Neural cell (in vitro differentiated cells): ENCODE measurements at regions not wholly inside any gene's neighbourhood (a gene's known extent, or its start where the extent isn't known, plus 50 kb on each side); places are given as distances from the start of the nearest gene placed in this dataset.

ENCODE experiments used
- H2AFZ ChIP-seq: fragments of 200-600, 300-800 bp; sonication (generic), shearing (Covaris generic); 2 replicates; pipeline ENCODE4 v1.6.0; 2014; ENCODE audit warnings: low read depth, mild to moderate bottlenecking, antibody characterized with exemption, low read length, moderate library complexity
- H3F3A ChIP-seq: fragments of 200-600 bp; shearing (Covaris generic); 2 replicates; pipeline ENCODE4 v1.6.1; 2016; ENCODE audit warnings: mild to moderate bottlenecking, moderate library complexity, mixed read lengths, antibody characterized with exemption, low read length; ENCODE audit not compliant: insufficient read depth, poor library complexity, severe bottlenecking
- H3K27ac ChIP-seq: fragments of 200-600, 300-800 bp; sonication (generic), shearing (Covaris generic); 2 replicates; pipeline ENCODE4 v1.5.1; 2014; ENCODE audit warnings: mild to moderate bottlenecking, low read length, moderate library complexity
- H3K27me3 ChIP-seq: fragments of 300-800, 200-600 bp; sonication (generic), shearing (Covaris generic); 2 replicates; pipeline ENCODE4 v1.6.0; 2014; ENCODE audit warnings: mild to moderate bottlenecking, low read depth, low read length, moderate library complexity; ENCODE audit not compliant: insufficient read depth
- H3K36me3 ChIP-seq: fragments of 300-800, 200-600 bp; sonication (generic), shearing (Covaris generic); 2 replicates; pipeline ENCODE4 v1.5.1; 2014; ENCODE audit warnings: mild to moderate bottlenecking, antibody characterized with exemption, low read length, moderate library complexity; ENCODE audit not compliant: insufficient read depth
- H3K4me2 ChIP-seq: fragments of 300-800, 200-600 bp; sonication (generic), shearing (Covaris generic); 2 replicates; pipeline ENCODE4 v1.6.0; 2014; ENCODE audit warnings: mild to moderate bottlenecking, low read length
- H3K4me3 ChIP-seq: fragments of 300-800, 200-600 bp; sonication (generic), shearing (Covaris generic); 2 replicates; pipeline ENCODE4 v1.5.1; 2014; ENCODE audit warnings: mild to moderate bottlenecking, low read length, moderate library complexity
- H3K79me2 ChIP-seq: fragments of 200-600 bp; shearing (Covaris generic); replicated peaks from 2 replicates; pipeline ENCODE4 v1.6.0; 2014; ENCODE audit warnings: mild to moderate bottlenecking, low read length, moderate library complexity; ENCODE audit not compliant: insufficient read depth
- H3K9ac ChIP-seq: fragments of 300-800, 200-600 bp; sonication (generic), shearing (Covaris generic); 2 replicates; pipeline ENCODE4 v1.6.1; 2016; ENCODE audit warnings: mild to moderate bottlenecking, low read length, mixed read lengths
- H3K9me2 ChIP-seq: fragments of 200-600 bp; shearing (Covaris generic); 2 replicates; pipeline ENCODE4 v1.6.1; 2016; ENCODE audit warnings: mild to moderate bottlenecking, low read length, mixed read lengths; ENCODE audit not compliant: insufficient read depth
- H3K9me3 ChIP-seq: fragments of 200-600, 300-800 bp; sonication (generic), shearing (Covaris generic); 2 replicates; pipeline ENCODE4 v1.6.1; 2016; ENCODE audit warnings: mild to moderate bottlenecking, mixed run types, low read length, moderate library complexity, mixed read lengths
- H4K20me1 ChIP-seq: fragments of 200-600 bp; shearing (Covaris generic); 2 replicates; pipeline ENCODE4 v1.6.1; 2016; ENCODE audit warnings: mild to moderate bottlenecking, mixed run types; ENCODE audit not compliant: insufficient read depth
- EP300 ChIP-seq: fragments of 450-650 bp; conservative IDR thresholded peaks from 2 replicates; pipeline ENCODE4 v1.6.1; 2014; ENCODE audit warnings: antibody characterized with exemption, mild to moderate bottlenecking, moderate library complexity; ENCODE audit not compliant: poor library complexity, severe bottlenecking
- EZH2 ChIP-seq: fragments of 200-600, 300-800 bp; shearing (Covaris generic), sonication (generic); IDR thresholded peaks from 2 replicates; pipeline ENCODE4 v1.6.1; 2014; ENCODE audit warnings: antibody characterized with exemption, low read length, borderline replicate concordance, mild to moderate bottlenecking; ENCODE audit not compliant: insufficient read depth, poor library complexity, severe bottlenecking
- MXI1 ChIP-seq: fragments of 450-650 bp; conservative IDR thresholded peaks from 2 replicates; pipeline ENCODE4 v1.6.1; 2014; ENCODE audit warnings: antibody characterized with exemption, mild to moderate bottlenecking; ENCODE audit not compliant: poor library complexity, severe bottlenecking
- POLR2AphosphoS5 ChIP-seq: IDR thresholded peaks from 2 replicates; pipeline ENCODE4 v1.6.1; 2012
- RAD21 ChIP-seq: fragments of 450-650 bp; conservative IDR thresholded peaks from 2 replicates; pipeline ENCODE4 v1.6.1; 2014; ENCODE audit warnings: antibody characterized with exemption, mild to moderate bottlenecking, moderate library complexity
- SMC3 ChIP-seq: fragments of 450-650 bp; conservative IDR thresholded peaks from 2 replicates; pipeline ENCODE4 v1.6.1; 2014; ENCODE audit warnings: antibody characterized with exemption, mild to moderate bottlenecking, moderate library complexity; ENCODE audit not compliant: poor library complexity
- TAF1 ChIP-seq: IDR thresholded peaks from 2 replicates; pipeline ENCODE4 v1.6.1; 2012; ENCODE audit warnings: low read depth
- TF ChIP-seq, protein P1 (sequence below): fragments of 450-650 bp; IDR thresholded peaks from 2 replicates; pipeline ENCODE4 v1.5.1; 2014; ENCODE audit warnings: antibody characterized with exemption, mild to moderate bottlenecking, moderate library complexity; ENCODE audit not compliant: poor library complexity, severe bottlenecking
- TF ChIP-seq, protein P2 (sequence below): IDR thresholded peaks from 2 replicates; pipeline ENCODE4 v1.6.1; 2012; ENCODE audit warnings: borderline replicate concordance

DNA sequence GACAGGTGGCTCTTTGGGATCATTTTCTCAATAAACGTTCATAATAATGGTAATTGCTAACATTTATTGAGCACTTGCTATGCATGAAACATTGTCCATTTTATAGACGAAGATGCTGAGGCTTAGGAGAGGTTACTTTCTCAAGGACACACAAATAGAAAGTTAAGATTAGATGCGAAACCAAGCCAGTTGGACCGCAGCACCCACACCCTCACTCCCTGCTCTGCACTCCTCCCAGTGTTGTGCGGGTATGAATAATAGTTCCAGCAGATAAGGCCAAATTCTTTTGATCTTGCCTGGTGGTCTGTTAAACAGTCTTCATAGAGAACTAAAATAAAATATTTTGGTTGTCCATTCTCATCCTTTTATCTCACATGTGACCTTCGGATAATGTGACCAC lies 85.0 kb upstream of the BEND4 start:
- TF ChIP-seq MXI1 (no peak), EP300 (no peak), TAF1 (no peak), SMC3 (no peak), EZH2 (no peak), RAD21 (no peak), POLR2AphosphoS5 (no peak)
- TF ChIP-seq, protein P1, sequence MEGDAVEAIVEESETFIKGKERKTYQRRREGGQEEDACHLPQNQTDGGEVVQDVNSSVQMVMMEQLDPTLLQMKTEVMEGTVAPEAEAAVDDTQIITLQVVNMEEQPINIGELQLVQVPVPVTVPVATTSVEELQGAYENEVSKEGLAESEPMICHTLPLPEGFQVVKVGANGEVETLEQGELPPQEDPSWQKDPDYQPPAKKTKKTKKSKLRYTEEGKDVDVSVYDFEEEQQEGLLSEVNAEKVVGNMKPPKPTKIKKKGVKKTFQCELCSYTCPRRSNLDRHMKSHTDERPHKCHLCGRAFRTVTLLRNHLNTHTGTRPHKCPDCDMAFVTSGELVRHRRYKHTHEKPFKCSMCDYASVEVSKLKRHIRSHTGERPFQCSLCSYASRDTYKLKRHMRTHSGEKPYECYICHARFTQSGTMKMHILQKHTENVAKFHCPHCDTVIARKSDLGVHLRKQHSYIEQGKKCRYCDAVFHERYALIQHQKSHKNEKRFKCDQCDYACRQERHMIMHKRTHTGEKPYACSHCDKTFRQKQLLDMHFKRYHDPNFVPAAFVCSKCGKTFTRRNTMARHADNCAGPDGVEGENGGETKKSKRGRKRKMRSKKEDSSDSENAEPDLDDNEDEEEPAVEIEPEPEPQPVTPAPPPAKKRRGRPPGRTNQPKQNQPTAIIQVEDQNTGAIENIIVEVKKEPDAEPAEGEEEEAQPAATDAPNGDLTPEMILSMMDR = no peak
- TF ChIP-seq, protein P2, sequence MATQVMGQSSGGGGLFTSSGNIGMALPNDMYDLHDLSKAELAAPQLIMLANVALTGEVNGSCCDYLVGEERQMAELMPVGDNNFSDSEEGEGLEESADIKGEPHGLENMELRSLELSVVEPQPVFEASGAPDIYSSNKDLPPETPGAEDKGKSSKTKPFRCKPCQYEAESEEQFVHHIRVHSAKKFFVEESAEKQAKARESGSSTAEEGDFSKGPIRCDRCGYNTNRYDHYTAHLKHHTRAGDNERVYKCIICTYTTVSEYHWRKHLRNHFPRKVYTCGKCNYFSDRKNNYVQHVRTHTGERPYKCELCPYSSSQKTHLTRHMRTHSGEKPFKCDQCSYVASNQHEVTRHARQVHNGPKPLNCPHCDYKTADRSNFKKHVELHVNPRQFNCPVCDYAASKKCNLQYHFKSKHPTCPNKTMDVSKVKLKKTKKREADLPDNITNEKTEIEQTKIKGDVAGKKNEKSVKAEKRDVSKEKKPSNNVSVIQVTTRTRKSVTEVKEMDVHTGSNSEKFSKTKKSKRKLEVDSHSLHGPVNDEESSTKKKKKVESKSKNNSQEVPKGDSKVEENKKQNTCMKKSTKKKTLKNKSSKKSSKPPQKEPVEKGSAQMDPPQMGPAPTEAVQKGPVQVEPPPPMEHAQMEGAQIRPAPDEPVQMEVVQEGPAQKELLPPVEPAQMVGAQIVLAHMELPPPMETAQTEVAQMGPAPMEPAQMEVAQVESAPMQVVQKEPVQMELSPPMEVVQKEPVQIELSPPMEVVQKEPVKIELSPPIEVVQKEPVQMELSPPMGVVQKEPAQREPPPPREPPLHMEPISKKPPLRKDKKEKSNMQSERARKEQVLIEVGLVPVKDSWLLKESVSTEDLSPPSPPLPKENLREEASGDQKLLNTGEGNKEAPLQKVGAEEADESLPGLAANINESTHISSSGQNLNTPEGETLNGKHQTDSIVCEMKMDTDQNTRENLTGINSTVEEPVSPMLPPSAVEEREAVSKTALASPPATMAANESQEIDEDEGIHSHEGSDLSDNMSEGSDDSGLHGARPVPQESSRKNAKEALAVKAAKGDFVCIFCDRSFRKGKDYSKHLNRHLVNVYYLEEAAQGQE = no peak
- no peak overlapping the region for H3K27ac ChIP-seq
- H3F3A ChIP-seq = no peaks in the 10 kb centered on the region
- H3K4me3 ChIP-seq = no peak overlapping the region
- H3K36me3 ChIP-seq = no peaks in the 10 kb centered on the region
- H3K9me3 ChIP-seq = no peaks in the 10 kb centered on the region
- no peaks in the 10 kb centered on the region for H3K9me2 ChIP-seq
- no peak overlapping the region for H2AFZ ChIP-seq
- H3K9ac ChIP-seq = no peak overlapping the region
- H4K20me1 ChIP-seq = no peaks in the 10 kb centered on the region
- H3K4me2 ChIP-seq = no peak overlapping the region
- no peaks in the 10 kb centered on the region for H3K79me2 ChIP-seq
- no peaks in the 10 kb centered on the region for H3K27me3 ChIP-seq

DNA sequence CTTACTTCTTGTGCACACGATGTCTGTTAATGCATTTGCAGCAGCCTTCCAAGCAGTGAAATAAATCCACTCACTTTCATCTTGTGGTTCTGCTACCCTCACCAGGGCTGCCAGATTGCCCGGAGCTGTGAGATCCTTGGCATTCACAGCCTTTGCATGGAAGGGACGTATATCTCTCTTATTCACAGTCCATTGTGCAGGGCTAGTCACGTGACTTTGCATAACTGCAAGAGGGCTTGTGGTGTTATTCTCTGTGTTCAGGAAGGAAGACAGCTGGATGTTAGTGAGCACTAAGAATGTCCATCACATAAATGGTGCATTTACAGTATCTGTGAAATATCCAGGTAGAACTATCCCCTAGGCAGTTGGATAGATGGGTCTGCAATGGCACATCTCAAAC lies 96.5 kb upstream of the BEND4 start:
- H3K4me3 ChIP-seq = no peak overlapping the region
- no peaks in the 10 kb centered on the region for H3F3A ChIP-seq
- H4K20me1 ChIP-seq = no peaks in the 10 kb centered on the region
- no peaks in the 10 kb centered on the region for H3K79me2 ChIP-seq
- TF ChIP-seq EP300 (no peak), EZH2 (no peak), SMC3 (no peak), TAF1 (no peak), MXI1 (no peak), POLR2AphosphoS5 (no peak), RAD21 (no peak)
- TF ChIP-seq, protein P1 = no peak
- TF ChIP-seq, protein P2 = no peak
- no peaks in the 10 kb centered on the region for H3K36me3 ChIP-seq
- no peak overlapping the region for H3K4me2 ChIP-seq
- H3K27me3 ChIP-seq = no peaks in the 10 kb centered on the region
- no peak overlapping the region for H3K9ac ChIP-seq
- H3K9me3 ChIP-seq = no peaks in the 10 kb centered on the region
- H3K27ac ChIP-seq = no peak overlapping the region
- H2AFZ ChIP-seq = no peak overlapping the region
- H3K9me2 ChIP-seq = no peaks in the 10 kb centered on the region
